ENCODE measurements at regions not wholly inside any gene's neighbourhood (a gene's known extent, or its start where the extent isn't known, plus 50 kb on each side); places are given as distances from the start of the nearest gene placed in this dataset.

DNA sequence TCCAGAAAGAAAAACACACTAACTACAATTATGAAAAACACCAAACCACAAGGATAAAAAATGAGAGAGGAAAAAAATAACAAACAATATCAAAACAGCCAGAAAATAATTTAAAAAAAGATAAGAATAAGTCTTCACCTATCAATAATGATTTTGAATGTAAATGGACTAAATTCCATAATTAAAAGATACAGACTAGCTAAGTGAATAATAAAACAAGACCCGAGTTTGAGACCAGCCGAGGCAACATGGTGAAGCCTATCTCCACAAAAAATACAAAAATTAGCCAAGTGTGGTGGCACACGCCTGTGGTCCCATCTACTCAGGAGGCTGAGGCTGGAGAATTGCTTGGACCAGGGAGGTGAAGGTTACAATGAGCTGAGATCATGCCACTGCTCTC lies 131.1 kb downstream of the MTERF1 start:
- TF ChIP-seq, protein P1, sequence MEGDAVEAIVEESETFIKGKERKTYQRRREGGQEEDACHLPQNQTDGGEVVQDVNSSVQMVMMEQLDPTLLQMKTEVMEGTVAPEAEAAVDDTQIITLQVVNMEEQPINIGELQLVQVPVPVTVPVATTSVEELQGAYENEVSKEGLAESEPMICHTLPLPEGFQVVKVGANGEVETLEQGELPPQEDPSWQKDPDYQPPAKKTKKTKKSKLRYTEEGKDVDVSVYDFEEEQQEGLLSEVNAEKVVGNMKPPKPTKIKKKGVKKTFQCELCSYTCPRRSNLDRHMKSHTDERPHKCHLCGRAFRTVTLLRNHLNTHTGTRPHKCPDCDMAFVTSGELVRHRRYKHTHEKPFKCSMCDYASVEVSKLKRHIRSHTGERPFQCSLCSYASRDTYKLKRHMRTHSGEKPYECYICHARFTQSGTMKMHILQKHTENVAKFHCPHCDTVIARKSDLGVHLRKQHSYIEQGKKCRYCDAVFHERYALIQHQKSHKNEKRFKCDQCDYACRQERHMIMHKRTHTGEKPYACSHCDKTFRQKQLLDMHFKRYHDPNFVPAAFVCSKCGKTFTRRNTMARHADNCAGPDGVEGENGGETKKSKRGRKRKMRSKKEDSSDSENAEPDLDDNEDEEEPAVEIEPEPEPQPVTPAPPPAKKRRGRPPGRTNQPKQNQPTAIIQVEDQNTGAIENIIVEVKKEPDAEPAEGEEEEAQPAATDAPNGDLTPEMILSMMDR (IDR thresholded peaks at IDR 0.05; ENCODE audit: poor library complexity, severe bottlenecking), result no peak
- TF ChIP-seq RAD21 (conservative IDR thresholded peaks at IDR 0.05) (no peak), POLR2AphosphoS5 (IDR thresholded peaks at IDR 0.05) (no peak), TAF1 (IDR thresholded peaks at IDR 0.05; ENCODE audit: low read depth) (no peak), EP300 (conservative IDR thresholded peaks at IDR 0.05; ENCODE audit: poor library complexity, severe bottlenecking) (no peak), EZH2 (IDR thresholded peaks at IDR 0.05; ENCODE audit: borderline replicate concordance, insufficient read depth, low read length, poor library complexity, severe bottlenecking) (no peak), MXI1 (conservative IDR thresholded peaks at IDR 0.05; ENCODE audit: poor library complexity, severe bottlenecking) (no peak), REST (IDR thresholded peaks at IDR 0.05; ENCODE audit: borderline replicate concordance) (no peak), SMC3 (conservative IDR thresholded peaks at IDR 0.05; ENCODE audit: poor library complexity) (no peak)

Data from neural cell (in vitro differentiated cells).